Hematopoietic multipotent progenitor cell treated with erythropoietin and hydrocortisone succinate and interleukin-3 and kit ligand, for 17 days (in vitro differentiated cells): ENCODE measurements at regions not wholly inside any gene's neighbourhood (a gene's known extent, or its start where the extent isn't known, plus 50 kb on each side); places are given as distances from the start of the nearest gene placed in this dataset.
"Not testable (repeated sequence)": the region's sequence is repeated elsewhere in the genome, so short reads cannot be mapped to it uniquely, and the experiment has no call there.

ENCODE experiments used
- DNase-seq: peaks from one replicate; pipeline ENCODE4 v3.0.0-alpha.2; 2015; ENCODE audit warnings: low spot score

DNA sequence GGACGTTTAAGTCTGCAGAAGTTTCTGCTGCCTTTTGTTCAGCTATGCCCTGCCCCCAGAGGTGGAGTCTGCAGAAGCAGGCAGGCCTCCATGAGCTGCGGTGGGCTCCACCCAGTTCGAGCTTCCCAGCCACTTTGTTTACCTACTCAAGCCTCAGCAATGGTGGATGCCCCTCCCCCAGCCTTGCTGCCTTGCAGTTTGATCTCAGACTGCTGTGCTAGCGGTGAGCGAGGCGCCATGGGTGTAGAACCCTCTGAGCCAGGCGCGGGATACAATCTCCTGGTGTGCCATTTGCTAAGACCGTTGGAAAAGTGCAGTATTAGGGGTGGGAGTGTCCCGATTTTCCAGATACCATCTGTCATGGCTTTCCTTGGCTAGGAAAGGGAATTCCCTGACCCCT is 351.4 kb upstream of the MTNR1B start:
- not testable (repeated sequence) for DNase-seq

DNA sequence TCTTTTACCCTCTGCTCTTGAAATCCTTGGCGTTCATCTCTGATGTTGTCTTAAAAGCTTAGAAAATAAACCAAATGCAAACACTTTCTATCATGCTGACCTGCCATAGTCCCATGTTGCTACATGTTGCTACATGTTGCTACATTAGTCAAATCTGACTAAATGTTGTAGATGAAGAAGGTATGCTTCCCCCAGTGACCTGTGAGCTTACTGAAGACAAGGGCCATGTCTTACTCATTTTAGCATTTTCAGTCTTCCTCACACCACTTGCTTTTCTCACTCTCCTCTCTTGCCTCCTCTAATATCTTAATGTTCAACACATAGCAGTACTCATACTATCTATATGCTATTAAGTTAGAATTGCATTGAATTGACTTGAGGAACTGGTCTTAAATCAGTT is 346.4 kb upstream of the MTNR1B start:
- DNase-seq = no peak

DNA sequence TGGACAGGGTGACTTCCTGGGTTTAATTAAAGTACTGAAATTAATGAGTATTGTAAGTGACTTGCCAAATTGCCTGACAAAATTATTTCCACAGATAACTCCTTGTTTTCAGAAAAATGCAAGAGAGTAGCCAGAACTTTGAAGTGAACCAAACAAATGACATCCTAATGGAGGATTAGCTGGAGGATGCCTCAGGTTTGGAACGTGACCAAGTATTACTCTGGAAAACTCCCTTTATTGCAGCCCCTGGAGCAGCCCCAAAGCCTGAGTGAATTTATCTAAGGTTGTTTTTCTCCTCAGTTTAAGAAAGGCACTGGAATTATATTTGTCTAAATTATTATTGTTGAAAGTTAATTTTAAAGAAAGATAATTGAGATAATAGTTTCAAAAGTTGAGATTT is 343.6 kb upstream of the MTNR1B start:
- DNase-seq = no peak

DNA sequence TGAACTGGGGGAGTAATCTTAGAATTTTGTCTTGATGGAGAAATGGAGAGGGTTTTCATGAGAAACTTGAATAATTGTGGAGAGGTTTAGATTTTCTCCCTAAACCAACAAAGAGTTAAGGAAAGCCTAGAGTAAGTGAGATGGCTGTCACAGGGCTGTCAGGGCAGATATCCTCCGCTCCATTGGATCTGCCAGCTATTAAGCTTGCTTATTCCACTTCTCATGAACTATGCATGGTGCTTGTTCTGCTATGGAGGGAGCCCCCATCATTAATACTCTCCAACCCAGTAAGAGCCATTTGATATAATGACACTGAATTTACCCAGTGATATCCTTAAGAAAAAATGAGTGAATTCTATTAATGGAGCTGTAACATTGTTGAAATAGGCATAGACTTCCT is 342.8 kb upstream of the MTNR1B start:
- no peak for DNase-seq

DNA sequence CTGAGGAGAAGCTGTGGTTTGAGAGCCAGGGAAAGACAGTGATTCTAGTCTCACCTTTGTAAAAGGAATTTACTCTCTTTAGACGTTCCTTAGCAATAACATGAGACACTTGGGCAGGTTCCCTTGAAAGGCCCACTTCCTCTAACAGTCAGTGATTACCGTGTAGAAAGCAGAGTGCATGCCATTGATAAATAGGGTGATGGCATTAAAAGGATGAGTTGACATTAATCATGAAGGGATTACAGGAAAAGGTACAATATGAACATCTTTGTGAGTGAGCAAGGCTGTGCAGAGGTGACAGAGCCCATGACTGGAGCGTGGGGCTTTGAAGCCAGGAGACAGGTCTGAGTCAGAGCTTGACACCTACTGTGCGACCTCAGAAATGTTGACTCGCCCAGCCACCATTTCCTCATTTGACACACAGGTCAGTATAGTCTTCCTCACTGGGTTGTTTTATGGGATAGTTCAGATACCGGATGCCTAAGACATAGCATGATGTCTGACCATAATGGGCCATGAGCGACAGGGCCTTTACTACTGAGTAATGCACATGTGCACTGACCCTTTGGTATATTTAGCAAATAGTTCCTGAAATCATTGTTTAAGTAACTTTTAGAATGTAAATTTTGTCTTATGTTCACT is 341.7 kb upstream of the MTNR1B start:
- DNase-seq = no peak

DNA sequence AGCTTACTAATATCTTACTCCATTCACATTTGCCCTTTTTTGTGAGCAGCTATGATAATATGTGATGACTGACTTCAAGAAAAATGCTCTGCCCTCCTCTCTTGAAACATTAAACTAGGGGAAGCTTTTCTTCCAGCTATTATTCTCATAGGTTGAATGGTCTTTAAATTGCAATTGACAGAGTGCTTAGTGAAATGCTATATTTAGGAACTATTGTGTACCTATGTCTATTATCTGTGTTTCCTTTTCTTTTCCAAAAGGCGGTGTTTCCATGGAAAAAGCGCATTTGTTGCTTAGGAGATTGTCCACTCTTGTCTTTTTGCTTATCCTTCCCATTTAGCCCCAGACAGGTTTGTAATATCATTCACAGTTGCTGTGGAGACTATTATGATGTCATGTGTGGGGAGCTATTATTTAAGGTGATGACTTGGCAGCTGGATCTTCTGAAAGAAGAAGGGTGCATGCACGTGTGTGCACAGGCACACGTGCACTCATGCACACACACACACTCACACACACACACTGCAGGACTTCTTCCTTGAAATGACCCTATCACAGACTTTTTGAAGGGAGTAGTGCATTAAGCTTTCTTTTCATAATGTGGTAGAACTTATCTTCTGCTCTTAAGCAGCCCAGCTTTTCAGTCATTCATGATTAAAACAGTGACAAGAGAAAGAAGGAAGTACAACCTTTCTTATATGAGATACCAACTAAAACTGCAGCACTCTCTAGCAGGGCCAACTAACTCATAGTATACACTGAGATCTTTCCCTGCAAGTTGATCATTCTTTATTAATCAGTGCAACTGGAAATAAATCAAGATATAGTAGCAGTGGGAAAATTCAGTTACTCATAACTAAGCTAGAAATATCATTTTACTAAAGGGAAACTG is 340.8 kb upstream of the MTNR1B start:
- DNase-seq = no peak

DNA sequence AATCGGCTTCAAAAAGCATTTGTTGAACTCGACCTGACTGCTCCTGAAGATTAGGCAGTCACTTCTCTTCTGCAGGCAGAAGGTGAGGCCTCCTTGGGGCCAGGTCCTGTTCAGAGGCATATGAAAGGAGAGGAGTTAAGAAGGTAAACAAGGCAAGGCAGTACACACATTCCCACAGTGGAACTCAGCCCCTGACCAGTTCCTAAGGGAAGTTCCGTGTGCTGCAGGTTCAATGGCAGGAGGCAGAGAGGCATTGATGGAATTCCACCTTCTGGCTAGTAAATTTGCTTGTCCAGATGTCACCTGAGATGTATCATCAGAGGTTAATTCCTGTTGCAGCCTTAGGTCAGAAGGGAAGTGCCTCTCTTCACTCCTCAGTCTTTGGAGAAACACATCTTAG is 337.0 kb upstream of the MTNR1B start:
- DNase-seq = no peak

DNA sequence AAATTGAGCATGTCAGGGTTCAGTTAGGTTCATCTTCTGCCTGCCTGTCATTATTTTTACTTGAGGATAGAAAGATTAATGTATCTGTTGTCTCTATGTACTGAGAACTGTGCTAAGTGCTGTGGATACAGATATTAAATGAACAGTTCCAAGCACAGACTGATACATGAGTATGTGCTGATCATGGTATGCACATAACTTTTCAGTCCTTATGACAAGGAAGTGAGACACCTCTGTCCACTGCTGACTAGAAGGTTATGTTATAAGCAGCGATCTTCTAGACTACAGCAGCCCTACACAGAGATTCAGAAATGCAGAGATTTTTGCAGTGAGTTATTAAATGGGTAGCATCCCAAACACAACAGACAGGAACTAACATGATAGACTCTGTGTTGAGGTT is 335.6 kb upstream of the MTNR1B start:
- no peak for DNase-seq

DNA sequence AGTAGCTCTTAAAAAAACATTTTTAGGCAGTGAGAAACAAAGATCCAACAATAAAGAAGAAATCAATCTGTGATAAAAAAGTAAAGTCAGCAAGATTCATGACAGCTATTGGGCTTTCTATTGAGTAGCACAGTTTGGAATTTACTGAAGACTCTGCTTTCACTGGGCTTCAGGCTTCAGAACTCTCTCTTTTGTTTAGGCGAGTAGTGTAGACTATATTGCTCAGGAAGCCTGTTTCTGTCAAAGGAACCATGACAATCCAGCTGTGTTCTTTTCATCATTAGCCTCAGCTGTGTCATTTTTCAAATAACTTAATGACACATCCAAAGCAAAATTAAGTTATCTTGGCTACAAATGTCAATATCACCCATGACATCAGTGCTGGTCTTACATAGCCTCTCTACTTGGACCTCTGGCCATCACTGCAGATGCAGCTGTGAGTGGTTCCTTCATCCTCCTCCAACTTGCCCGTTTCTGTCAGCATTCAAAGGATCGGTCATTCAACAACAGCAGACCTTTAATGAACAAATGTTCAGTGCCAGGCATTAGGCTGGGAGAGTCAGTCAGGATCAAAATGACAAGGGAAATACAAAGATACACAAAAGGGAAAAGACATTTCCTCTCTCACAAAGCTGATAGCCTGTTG is 332.8 kb upstream of the MTNR1B start:
- DNase-seq = no peak

DNA sequence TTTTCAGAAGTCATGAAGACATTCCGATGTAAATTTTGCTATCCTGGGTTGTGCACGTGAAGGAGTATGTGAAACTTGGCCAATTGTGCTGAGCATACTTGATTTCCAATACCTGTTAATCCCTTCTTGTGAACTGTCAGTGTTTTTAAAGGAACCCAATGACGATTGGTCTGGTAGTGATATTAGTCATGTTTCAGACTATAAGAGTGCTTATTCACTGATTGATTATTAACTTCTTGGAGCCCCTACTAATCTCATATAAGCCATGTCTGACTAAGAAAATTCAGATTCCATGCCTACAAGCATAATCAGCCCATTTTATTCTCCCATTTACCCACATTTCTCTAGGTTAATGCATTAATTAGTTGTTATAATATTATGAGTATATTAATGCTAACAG is 330.8 kb upstream of the MTNR1B start:
- DNase-seq = no peak

DNA sequence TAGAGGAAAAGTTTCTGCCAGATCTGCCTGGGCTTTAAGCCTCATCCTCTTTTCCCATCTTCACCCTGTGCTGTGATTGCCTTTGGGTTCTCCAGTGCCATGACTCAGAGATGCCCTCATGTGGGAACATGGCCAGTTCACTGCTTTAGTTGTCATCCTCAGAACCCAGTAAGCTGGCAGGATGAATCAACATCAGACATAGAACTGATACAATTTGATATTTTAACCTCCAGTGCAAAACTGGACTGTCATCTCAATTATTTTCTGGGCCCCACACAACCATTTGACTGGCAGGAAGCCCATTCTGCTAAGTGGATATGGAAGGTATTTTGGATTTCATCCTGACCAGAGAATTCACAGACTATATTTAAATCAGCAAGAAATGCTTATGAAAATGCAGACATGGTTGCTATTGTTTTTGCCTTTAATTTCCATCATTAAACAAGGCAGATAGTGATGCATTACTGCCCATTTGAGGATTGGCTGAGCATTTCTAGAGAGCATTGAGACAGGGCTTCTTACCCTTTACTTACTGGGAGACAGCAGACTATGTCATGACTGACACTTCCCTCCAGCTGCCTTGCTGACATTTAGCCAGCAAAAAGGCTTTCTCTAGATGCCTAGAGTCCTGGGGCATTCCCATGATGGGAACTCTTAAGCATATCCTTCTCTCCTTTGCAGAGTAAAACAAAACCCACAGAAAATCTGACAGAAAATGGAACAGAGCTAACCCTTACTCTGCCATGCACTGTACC is 327.1 kb upstream of the MTNR1B start:
- DNase-seq = no peak

DNA sequence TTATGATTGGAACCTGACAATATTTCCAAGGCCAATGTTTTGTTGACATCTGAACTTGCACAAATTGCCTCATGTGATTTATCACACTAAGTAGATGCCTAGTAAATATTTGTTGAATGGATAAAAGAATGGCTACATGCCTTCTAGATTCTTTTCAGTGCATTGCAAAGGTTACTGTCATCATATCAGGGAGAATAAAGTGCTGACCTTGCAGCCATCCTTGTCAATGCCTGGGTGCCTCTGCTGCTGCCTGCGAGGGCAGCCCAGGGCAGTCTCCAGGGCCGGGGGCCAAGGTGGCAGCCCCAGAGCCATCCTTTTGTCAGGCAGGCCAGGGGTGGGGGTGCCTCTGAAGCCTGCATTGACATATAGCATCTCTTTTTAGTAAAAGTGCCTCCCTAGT is 325.6 kb upstream of the MTNR1B start:
- DNase-seq = no peak

DNA sequence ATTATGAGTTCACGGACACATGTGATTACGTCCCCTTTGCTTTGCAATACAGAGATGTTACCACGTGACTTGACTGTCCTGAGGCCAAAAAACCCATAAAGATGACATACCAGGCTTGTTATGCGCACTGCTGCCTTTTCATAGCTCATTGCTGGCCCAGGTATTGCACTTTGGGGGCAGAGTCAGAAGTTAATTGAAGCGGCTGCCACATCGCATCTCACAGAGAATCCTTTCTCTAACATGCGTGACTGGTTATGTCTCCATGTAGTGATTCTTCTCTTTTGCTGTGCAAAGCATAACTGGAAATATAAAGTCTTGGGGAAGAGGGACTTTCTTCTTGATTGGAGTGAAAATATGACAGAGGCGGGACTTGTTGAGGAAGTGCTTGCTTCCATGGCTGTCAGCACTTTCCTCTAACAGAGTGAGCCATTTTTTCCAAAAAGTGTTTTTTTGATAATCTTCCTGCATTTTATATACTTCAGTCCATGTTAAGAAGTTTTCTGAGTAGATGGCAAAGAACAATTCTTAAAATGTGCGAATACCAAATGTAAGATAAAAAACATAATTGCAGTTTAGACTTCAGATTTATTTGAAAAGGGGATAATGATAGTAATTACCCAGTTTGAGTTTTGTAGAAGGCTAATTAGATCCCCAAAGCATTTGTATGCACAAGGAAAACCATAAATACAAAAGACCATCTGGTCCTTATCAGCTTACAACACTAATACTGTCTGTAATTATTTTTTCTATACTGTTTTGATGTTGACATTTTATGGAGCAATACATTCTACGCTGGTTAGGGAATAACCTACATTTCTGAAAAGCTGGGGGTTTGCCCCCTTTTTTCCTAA is 324.6 kb upstream of the MTNR1B start:
- no peak for DNase-seq

DNA sequence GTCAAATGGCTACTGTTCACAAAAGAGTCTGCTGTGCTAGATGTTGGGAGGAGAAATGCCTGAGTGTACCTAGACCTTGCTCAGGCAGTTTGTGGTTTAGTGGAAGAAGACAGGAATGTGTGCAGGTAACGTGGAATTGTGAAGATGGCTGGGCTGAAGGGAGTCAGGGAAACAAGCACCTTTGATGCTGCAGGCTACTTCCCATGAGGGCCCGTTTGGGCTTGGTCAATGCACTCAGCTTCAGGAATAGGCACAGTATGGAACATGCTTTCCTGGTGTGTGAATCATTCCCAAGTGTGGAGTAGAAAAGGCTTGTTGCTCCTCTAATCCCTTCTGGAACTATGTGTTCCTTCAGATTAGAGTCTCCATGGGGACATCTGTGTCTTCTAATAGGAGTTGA is 318.3 kb upstream of the MTNR1B start:
- no peak for DNase-seq

DNA sequence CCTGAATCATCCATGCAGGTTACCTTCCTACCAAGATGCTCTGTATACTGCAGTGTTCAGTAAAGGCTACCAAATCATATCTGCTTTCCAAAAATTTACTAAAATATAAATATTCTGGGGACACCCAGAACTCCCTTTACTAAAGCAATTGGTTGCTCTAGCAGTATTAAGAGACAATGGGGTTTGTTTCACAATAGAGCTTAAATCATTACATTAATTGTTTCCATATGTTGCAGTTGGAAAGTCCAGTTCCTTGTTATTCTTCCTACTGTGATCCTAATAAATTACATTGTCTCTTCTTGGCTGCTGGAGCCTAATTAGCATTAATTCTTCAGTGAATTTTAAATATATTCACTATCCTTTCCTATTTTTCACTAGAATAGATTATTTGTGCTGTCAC is 316.0 kb upstream of the MTNR1B start:
- no peak for DNase-seq

DNA sequence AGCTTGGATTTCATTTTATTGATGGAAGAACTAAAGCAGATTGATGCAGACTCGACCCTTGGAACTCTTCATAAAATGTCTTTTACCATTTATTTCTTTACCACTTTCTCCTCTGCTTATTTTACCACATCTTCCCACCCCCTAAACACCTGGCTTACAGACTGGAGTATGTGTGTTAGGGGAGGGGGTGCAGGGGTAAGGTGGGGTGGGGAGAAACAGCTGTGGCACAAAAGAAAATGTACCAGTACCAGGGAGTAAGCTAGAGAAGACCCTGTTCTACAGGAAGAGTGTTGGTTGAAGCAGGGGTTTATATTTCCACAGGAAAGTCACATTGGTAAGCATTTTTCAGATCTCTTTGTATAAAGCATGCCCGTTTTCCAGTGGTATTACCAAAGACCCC is 312.7 kb upstream of the MTNR1B start:
- DNase-seq = no peak

DNA sequence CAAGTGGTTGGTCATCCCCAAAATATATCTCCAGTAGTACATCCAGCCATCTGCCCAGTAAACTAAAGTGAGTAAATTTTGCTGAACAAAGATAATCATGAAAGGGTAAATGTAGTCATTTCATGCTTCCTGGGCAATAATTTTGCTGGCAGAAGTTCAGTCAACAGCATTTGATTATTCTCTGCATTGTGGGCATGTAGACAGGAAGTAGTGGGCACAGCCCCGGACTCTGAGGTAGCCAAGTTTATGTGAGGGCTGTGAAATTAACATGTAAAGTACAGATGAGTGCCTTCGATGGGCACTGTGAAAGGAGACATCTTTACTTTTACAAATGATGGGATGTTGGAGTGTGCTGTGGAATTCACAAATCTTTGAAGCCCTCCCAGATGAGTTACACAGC is 312.2 kb upstream of the MTNR1B start:
- no peak for DNase-seq

DNA sequence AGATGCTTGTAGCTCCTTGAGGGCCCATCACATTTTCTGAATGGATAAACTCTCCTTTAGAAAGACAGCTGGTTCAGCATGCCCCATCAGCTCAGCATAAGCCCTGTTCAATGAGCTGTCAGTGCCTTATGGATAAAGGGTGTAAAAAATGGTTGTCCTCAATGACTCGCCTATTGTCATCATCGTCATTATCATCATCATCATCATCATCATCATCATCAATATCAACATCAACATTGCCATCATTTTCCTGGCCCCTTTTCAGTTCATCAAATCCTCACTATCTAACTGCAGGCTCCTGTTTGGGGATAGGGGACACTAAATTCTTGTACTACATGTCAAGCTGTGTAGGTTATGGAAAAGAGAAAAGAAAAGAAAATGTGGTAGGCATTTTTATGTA is 310.7 kb upstream of the MTNR1B start:
- no peak for DNase-seq

DNA sequence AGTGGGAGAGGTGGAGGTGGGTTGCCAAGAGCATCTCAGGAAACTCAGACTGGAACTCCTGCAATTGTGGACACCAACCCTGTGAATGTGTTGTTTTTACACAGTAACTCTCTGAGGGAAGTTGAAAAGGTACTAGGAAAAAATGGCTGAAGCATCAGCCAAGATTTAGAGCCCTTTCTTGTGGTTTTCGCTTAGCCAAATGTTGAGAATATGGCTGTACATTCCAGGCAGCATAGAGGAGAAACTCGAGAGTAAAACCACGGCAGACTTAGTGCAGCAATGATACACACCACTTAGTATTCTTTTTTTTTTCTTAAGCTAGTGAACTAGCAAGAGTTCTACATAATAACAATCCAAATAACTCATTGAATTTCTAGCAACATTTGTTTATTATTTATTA is 309.7 kb upstream of the MTNR1B start:
- DNase-seq = no peak

DNA sequence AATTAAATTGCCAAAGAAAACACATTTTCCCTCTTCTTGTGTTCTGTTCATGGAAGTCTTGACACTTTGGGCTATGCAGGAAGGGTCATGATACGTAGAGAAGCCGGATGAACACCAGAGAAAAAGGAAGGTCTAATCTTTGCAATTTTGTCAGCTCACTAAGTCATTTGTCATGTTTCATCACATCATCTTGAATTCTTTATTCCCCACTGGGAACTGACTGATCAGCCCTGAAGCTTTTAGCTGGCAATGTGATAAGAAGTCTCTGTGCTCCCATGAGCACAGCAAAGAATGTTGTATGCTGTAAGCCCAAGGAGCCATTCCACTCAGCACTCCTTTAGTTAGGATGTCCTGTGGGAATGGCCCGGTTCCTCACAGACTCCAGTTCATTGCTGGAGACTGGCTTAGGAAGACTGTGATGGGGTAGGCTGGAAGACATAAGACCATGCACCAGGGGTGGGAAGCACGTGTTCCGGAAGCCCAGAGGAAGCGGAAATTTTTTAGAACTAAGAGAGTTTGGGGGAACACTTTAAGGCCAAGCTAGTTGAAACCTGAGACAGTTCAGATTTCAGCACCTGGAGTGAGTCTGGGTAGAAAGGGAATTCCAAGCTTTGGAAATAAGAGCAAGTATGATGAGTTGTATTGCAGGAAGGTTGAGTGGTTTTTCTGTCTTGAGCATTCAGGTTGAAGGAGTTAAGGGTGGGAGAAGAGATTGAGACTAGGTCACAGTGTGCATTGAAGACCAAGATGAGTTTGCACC is 306.7 kb upstream of the MTNR1B start:
- no peak for DNase-seq

DNA sequence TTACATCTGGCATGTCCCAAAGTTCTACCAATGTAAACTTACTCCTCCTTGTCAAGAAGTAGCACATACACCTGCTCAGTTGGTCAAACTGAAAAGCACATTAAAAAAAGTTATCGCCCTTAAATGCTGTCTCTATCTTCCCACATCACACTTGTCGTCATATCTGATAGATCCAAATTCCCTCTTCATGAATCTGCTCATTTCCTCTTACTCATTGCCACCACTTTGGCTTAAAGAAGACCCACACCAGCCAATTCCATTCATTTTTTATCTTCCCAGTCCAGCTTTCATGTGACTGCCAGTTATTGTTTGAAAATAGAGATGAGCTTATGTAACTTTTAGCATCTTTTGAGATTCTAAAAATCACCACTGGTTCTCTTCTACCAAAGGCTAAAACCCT is 305.9 kb upstream of the MTNR1B start:
- no peak for DNase-seq
